WERI-Rb-1 (cell line): ENCODE measurements at regions not wholly inside any gene's neighbourhood (a gene's known extent, or its start where the extent isn't known, plus 50 kb on each side); places are given as distances from the start of the nearest gene placed in this dataset.

Source experiments
- DNase-seq: peaks from one replicate; pipeline ENCODE4 v3.0.0-alpha.2; 2020
- H3K27ac ChIP-seq: fragments of 250-450 bp; sonication (Bioruptor Pico); 2 replicates; pipeline ENCODE4 v1.5.1; 2020; ENCODE audit warnings: mild to moderate bottlenecking, moderate library complexity
- H3K27me3 ChIP-seq: fragments of 250-450 bp; sonication (Bioruptor Pico); 2 replicates; pipeline ENCODE4 v1.5.1; 2021; ENCODE audit warnings: mild to moderate bottlenecking, low read depth, moderate library complexity; ENCODE audit not compliant: insufficient read depth, severe bottlenecking
- H3K36me3 ChIP-seq: fragments of 250-450 bp; sonication (Bioruptor Pico); 2 replicates; pipeline ENCODE4 v1.5.1; 2020; ENCODE audit warnings: mild to moderate bottlenecking, moderate library complexity
- H3K4me3 ChIP-seq: 2 replicates; pipeline ENCODE4 v1.5.1; 2011; ENCODE audit warnings: low read depth, mild to moderate bottlenecking, control low read depth, low read length
- H3K9me3 ChIP-seq: fragments of 250-450 bp; sonication (Bioruptor Pico); 2 replicates; pipeline ENCODE4 v1.5.1; 2021; ENCODE audit warnings: mild to moderate bottlenecking, moderate library complexity; ENCODE audit not compliant: severe bottlenecking
- TF ChIP-seq, protein P1 (sequence below): IDR thresholded peaks from 2 replicates; pipeline ENCODE4 v1.5.1; 2011; ENCODE audit warnings: low read depth, mild to moderate bottlenecking, control low read depth, inconsistent platforms, low read length

DNA sequence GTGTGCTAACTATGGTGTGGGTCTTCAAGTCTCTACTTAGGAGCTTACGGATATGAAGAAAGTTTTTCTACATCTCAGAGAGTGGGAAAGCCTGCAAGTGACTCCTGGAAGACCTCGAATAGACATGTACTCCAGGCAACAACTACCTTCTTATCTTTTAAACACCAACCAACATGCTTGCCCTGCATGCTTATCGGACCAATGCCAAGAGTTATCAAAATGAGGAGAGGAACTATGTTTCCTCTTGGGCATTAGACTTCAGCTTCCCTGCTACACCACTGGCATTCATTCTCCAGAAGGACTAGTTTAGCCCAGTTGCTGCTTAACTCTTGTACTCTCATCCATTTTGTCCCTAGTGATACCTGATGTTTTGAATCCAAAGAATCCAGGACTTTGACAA, 74.7 kb upstream of the MAN2A1 start:
- Histone ChIP-seq H3K36me3 (no peaks in the 10 kb centered on the region), H3K27me3 (no peaks in the 10 kb centered on the region), H3K4me3 (no peak overlapping the region), H3K9me3 (no peaks in the 10 kb centered on the region), H3K27ac (no peak overlapping the region)
- TF ChIP-seq, protein P1, sequence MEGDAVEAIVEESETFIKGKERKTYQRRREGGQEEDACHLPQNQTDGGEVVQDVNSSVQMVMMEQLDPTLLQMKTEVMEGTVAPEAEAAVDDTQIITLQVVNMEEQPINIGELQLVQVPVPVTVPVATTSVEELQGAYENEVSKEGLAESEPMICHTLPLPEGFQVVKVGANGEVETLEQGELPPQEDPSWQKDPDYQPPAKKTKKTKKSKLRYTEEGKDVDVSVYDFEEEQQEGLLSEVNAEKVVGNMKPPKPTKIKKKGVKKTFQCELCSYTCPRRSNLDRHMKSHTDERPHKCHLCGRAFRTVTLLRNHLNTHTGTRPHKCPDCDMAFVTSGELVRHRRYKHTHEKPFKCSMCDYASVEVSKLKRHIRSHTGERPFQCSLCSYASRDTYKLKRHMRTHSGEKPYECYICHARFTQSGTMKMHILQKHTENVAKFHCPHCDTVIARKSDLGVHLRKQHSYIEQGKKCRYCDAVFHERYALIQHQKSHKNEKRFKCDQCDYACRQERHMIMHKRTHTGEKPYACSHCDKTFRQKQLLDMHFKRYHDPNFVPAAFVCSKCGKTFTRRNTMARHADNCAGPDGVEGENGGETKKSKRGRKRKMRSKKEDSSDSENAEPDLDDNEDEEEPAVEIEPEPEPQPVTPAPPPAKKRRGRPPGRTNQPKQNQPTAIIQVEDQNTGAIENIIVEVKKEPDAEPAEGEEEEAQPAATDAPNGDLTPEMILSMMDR: no peak
- no peak for DNase-seq

DNA sequence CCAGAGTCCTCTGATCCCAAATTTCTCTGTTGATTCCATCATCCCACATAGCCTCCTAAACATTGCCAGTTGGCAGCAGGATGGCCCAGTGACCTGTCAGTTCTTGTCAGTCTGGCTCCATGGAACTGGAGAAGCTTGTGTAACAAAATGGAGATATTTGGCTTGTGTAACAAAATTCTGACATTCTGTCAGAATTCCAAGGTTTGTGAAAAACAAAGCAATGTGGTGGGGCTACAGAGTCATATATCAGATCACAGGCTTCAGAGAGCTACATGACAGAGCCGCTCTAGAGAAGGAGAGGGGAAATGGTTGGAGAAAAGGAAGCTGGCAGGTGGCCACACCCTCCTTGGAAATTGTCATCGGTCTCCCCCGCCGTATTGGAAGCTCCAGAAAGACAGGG, 75.4 kb upstream of the MAN2A1 start:
- H3K27me3 ChIP-seq: no peaks in the 10 kb centered on the region
- TF ChIP-seq, protein P1: no peak
- no peaks in the 10 kb centered on the region for H3K36me3 ChIP-seq
- H3K9me3 ChIP-seq: no peaks in the 10 kb centered on the region
- H3K27ac ChIP-seq: no peak overlapping the region
- DNase-seq: no peak
- H3K4me3 ChIP-seq: no peak overlapping the region

DNA sequence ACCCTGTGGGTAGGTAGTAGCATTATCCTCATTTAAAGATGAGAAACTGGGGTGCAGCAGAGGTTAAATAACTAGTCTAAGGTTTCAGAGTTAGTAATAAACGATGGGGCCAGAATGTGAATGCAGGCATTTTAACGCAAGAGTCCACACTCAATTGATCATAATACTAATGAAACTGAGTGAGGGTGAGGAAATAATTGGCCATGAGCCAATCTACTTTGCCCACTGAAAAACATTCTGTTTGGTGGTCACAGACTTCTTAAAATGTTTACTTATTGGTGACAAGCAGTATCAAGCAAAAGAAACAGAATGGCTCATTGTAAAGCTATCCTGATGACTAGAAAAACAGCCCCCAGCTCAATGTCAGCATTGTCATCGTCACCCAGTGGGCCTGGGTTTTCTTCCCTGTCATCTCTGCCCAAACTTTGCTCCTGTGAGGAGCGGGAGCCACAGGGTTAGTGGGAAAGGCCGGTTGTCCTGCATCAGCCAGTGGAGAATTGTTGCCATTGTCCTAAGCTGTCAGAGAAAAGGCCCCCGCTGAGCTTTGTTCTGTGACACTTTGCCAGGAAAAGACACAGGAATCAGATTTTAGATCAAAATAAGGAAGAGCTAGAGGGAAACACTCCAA, 77.3 kb upstream of the MAN2A1 start:
- Histone ChIP-seq H3K27me3 (no peaks in the 10 kb centered on the region), H3K9me3 (no peaks in the 10 kb centered on the region), H3K4me3 (no peak overlapping the region), H3K27ac (peak overlapping the region; percentile 65), H3K36me3 (no peaks in the 10 kb centered on the region)
- DNase-seq: no peak
- TF ChIP-seq, protein P1: no peak

DNA sequence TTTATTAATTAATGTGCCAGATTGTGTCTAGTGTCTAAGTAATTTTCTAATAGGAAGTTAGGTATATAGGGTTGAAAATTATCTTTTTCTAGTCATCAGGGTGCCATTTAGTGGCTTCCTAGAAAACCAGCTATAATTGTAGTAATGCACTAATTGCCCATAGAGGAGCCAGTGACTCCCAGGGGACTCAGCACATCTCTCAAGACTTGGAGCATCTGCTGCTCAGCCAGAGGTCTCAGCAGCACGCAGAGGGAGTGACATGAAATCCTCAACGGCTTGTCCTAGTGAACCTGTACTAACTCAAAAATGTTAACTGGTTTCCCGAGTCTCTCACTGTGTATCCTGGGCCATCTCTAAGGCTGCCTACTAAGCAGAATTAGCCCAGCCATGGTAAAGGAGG, 78.2 kb upstream of the MAN2A1 start:
- TF ChIP-seq, protein P1: no peak
- peak; percentile 75 for DNase-seq
- Histone ChIP-seq H3K27ac (peak overlapping the region; percentile 65), H3K4me3 (no peak overlapping the region), H3K27me3 (no peaks in the 10 kb centered on the region), H3K9me3 (no peaks in the 10 kb centered on the region), H3K36me3 (no peaks in the 10 kb centered on the region)

DNA sequence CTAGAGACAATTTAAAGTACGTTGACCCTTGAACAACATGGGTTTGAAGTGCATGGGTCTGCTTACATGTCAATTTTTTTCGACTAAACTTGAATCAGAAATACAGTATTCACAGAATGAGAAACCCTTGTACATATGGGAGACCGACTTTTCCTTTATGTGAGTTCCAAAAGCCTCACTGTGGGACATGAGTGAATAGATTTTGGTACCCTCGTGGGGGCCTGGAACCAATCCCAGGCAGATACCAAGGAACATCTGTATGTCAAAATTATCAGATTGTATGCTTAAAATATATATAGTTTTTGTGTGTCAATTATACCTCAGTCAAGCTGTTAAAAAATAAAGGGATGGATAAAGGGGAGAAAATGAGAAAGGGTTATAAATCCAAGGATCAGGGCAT, 78.7 kb upstream of the MAN2A1 start:
- H3K36me3 ChIP-seq: no peaks in the 10 kb centered on the region
- TF ChIP-seq, protein P1: no peak
- peak overlapping the region; percentile 26; the same call in 1 of the 2 replicates for H3K27ac ChIP-seq
- no peak for DNase-seq
- H3K9me3 ChIP-seq: no peaks in the 10 kb centered on the region
- no peaks in the 10 kb centered on the region for H3K27me3 ChIP-seq
- no peak overlapping the region for H3K4me3 ChIP-seq

DNA sequence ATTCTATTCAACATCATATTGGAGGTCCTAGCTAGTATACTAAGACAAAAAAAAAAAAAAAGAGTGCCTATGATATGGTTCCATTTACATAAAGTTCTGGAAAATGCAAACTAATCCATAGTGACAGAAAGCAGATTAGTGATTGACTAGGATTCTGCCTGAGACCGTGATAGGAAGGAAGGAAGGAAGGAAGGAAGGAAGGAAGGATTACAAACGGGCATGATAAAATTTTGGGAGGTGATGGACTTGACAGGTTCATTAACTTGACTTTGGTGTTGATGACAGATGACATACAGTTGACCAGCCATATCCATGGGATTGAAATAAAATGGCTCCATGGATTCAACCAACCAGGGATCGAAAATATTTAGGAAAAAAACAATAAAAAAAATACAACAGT, 79.1 kb upstream of the MAN2A1 start:
- H3K36me3 ChIP-seq: no peaks in the 10 kb centered on the region
- DNase-seq: no peak
- TF ChIP-seq, protein P1: no peak
- H3K27ac ChIP-seq: no peak overlapping the region; the same call in 1 of the 2 replicates
- no peaks in the 10 kb centered on the region for H3K27me3 ChIP-seq
- no peaks in the 10 kb centered on the region for H3K9me3 ChIP-seq
- H3K4me3 ChIP-seq: no peak overlapping the region
